HuH-7 (cell line): ENCODE measurements at regions not wholly inside any gene's neighbourhood (a gene's known extent, or its start where the extent isn't known, plus 50 kb on each side); places are given as distances from the start of the nearest gene placed in this dataset.
A peak's percentile ranks its signal among the peaks of the same experiment; 100 is the strongest.
"Not testable (repeated sequence)": the region's sequence is repeated elsewhere in the genome, so short reads cannot be mapped to it uniquely, and the experiment has no call there.

Experiments
- DNase-seq: peaks from one replicate; pipeline ENCODE4 v3.0.0; 2011; ENCODE audit warnings: low spot score

DNA sequence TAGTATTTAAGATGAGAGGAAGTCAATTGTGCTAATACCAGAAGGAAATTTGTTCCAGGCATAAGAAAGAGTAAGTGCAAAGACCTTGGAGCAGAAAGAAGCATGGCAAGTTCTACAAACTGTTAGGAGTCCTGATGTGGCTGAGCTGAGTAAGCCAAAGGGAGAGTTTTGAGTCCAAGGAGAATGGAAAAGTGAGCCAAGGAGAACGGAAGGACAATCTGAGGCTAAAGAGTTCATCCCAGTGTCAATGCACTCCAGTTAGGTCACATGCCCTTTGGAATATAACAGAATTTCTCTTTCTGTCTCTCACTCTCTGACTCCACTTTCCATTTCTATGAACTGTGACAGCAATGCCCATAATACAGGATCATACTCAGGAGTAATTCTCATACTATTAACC is 224.7 kb downstream of the CAAP1 start:
- DNase-seq: no peak

DNA sequence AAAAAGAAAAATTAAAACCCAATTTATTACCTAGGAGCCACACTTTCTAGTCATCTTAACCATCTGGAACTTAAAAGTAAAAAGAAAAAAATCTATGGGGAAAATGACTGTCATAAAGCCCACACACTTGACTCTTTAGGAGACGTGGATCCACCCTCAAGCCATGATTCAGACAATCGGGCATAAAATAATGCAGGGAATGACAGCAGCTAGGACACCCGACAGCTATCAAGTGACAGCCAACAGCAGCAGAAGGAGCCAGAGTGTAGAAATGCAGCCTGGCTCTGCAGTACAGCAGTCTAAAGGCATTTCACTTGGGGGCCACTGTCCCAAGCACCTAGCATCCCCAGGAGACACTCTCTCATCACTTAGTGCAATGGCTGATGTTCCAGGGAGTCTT is 226.9 kb downstream of the CAAP1 start:
- no peak for DNase-seq

DNA sequence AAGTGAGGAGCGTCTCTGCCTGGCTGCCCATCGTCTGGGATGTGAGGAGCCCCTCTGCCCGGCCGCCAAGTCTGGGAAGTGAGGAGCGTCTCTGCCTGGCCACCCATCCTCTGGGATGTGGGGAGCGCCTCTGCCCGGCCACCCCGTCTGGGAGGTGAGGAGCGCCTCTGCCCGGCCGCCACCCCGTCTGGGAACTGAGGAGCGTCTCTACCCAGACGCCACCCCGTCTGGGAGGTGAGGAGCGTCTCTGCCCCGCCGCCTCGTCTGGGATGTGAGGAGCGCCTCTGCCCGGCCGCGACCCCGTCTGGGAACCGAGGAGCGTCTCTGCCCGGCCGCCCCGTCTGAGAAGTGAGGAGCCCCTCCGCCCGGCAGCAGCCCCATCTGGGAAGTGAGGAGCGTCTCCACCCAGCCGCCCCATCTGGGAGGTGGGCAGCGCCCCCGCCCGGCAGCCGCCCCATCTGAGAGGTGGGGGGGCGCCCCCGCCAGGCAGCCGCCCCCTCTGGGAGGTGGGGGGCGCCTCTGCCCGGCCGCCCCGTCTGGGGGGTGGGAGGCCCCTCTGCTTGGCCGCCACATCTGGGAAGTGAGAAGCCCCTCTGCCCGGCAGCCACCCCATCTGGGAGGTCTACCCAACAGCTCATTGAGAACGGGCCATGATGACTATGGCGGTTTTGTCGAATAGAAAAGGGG is 228.4 kb downstream of the CAAP1 start:
- DNase-seq: not testable (repeated sequence)

DNA sequence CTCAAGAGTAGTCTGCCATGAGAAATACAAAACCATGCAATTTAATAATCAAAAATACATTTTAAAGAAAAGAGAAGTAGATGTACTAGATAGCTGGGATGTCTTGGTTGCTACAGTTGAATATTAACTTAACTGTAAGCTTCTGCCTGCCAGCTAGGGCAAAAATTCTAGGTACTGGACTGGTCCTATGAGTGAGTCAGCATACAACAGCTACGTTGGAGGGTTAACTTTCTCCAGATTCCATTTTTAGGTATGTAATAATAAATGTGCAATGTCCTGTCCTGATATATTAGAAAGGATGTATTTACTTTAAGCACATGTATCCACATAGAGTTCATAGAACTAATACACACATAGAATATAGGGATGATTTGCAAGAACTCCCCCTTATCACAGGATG is 230.1 kb downstream of the CAAP1 start:
- DNase-seq: no peak

DNA sequence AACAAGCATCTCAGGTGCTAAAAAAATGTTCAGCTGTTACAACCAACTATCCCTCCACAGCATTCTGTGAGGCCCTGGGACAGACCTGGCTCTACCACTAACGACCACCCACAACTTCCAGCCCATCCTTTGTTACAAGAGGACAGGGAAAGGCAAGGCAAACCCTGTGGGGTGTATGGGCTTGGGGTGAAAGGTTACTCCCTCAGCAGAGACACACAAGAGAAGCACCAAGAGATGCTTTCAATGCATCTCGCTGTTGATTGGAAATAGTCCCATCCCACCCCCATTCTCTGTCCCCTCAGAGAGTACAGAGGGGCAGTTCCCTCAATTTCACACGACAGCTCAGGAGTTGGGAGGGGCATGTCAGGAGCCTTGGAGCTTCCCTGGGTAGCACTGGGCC is 234.1 kb downstream of the CAAP1 start:
- no peak for DNase-seq

DNA sequence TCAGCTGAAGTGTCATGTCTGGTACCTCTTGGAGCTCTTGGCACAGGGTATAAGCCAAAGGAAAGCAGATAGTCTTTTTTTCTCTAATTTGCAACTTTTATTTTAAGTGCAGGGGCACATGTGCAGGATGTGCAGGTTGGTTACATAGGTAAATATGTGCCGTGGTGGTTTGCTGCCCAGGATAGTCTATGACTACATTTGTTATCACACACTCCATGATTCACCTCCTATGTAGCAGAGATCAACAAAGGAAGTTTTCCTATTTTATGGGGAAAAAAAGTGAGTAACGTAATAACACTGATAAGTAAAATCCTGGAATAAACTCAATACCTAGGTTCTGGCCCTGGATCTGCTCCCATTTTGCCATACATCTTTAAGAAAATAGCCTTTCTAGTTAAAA is 234.6 kb downstream of the CAAP1 start:
- no peak for DNase-seq

DNA sequence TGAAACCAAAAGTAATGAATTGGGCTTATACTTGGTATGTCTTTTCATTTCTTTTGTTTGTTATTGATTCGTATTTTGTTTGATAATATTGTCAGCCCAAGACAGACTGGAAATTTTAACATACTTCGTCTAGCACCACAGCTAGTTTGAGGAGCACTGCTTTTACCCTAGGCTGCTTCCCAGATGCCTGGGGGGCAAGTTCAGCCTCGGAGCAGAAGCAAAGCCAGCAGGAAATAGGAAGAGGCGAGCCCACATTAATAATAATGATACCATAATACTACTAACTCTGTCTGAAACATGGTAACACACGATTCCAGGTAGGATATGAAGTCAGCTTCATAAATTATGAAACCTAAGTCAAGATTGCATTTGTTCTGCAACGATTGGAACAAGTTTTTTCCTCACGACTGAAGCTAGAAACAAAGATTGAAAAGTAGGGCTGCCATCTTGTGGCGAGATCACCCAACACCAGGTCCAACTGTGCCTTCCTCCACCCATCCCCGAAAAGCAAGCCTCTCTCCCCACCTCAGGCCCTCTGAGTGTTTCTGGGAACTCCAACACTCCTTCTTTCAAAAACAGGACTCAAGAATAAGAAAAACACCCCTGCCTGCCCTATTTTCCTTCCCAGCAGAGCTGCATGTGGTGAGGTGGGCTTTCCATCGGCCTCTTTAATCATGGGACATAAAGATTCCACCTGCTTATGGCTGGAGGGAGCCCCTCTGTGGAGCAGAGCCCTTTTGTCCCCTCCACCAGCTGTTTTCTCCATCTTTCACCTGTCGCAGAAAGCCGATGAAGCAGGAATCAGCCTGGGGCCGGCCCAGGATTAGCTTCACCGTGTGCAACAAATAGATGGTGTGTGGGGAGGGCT is 236.4 kb downstream of the CAAP1 start:
- DNase-seq: peak; percentile 43

DNA sequence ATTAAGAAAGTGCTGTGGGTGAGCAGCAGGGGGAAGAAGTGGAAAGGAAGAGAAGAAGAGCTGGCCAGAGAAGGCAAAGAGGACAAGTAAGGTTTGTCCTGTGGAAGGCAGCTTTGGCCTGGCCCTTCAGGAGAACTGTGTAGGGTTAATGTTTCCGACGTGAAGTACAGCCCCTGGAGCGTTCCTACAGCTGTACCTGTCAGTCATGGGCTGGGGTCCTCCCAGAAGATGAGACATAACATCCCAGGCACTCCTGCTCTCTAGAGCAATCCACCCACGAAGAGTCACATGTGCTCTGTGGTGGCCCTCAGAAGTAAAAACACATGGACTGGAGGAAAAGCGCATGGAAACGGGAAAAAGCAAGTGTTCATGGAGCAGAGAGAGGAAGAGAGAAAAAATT is 237.4 kb downstream of the CAAP1 start:
- no peak for DNase-seq

DNA sequence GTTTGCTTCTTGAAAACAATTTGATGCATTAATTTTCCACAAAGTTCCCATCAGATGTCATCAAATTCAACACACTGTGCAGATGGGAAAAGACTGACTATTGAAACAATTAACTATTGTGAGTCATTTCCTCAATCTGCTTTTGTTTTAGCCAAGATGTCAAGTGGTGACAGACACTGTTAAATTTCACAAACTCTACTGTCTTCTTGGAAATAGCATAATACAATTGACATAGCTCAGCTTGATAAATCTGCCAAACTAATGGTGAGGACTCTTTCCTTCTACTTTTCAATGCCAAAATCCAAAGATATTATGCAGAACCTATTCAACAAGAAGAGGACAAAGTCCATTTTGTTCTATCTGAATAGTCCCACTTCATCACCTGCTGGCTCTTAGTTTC is 242.3 kb downstream of the CAAP1 start:
- no peak for DNase-seq

DNA sequence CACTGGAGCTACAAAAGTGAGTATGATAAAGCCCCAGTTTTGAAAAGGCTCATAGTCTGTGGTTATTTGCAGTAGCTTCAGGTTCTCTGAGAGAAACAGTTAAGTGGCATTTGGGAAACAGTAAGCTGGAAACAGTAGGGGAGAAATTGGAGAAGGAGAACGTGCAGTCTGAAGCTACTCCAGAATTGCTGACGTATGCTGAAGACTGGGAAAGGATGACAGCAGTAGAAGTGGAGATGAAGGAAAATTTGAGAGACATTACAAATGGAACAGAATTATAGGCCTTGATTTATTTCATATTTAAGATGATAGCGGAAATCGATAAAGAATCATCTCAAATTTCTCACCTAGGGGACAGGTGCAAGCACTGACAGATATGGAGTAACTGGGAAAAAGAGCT is 248.8 kb downstream of the CAAP1 start:
- DNase-seq: no peak

DNA sequence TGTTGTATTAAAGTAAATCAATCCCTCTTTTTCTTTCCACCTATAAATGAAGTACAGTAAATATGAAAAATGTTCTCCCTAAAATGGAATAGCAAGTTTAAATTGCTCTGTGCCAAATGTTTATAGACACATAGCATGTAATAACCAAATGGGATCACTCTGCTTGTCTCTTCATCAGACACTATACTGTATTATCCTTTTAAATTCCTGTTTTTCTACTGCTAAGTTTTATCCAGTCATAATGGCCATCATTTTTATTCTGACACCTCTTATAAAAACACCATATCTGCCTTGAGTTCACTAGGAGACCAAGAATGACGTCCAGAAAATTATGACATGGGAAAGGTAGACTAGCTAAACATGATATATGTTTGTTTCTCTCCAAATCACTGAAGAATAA is 252.8 kb downstream of the CAAP1 start:
- DNase-seq: no peak

DNA sequence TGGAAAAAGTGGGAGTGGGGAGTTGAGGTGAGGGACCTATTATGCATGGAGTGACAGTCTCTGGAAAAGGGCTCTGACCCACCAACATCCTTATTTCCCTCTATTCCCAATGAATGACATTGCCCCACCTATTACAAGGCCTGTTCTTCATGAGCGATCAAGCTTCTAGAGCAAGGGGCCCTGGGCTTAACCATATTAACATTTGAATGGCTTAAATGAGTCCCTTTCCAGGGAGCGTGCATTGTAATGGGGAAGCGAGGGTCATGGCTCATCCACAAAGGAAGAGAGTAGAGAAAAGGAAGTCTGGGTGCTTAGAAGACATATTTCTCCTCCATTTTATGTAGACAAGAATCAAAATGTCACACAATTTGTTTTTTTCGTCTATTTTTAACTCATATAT is 255.5 kb downstream of the CAAP1 start:
- no peak for DNase-seq

DNA sequence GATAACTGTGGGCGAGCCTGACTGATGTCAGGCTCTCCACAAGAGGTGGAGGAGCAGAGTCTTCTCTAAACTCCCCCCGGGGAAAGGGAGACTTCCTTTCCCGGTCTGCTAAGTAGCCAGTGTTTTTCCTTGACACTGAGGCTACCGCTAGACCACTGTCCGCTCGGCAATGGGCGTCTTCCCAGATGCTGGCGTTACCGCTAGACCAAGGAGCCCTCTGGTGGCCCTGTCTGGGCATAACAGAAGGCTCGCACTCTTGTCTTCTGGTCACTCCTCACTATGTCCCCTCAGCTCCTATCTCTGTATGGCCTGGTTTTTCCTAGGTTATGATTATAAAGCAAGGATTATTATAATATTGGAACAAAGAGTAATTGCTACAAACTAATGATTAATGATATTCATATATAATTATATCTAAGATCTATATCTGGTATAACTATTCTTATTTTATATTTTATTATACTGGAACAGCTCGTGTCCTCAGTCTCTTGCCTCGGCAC is 278.7 kb downstream of the CAAP1 start:
- DNase-seq: not testable (repeated sequence)

DNA sequence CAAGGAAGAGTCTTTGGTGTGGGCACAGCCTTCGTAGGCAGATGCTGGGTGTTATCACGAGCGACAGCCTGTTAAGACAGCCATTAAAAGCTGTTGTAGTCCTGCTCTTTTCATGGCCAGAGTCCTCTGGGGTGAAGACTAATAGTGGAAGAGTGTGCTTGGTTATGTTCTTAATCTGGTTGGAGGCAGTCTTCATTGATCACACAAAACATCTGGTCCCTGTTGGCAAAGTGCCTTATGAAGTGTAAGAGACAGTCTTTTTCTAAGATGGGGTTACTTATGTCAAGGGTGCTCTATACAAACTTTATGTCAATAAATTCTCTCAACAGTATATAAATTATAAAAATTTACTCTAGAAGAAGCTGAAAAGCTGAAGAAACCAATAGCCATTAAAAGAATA is 280.4 kb downstream of the CAAP1 start:
- DNase-seq: no peak

DNA sequence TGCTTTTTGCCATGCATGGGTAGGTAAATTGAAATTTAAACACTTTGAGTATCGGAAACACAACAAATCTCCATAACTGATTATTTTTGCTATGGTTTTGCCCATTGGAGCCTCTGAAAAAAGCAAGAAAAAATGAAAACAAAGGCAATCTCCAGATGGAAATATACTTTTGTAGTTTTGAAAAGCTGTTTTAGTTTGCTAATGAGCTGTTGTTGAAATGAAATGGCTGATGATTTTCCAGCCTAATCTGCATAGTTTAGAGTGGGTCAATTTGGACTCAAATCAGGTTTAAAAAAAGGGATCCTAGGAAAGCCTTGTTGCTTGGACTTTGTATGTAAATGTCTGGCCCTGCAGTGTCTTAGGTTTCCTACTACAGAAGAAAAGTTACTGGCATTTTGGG is 285.8 kb downstream of the CAAP1 start:
- no peak for DNase-seq

DNA sequence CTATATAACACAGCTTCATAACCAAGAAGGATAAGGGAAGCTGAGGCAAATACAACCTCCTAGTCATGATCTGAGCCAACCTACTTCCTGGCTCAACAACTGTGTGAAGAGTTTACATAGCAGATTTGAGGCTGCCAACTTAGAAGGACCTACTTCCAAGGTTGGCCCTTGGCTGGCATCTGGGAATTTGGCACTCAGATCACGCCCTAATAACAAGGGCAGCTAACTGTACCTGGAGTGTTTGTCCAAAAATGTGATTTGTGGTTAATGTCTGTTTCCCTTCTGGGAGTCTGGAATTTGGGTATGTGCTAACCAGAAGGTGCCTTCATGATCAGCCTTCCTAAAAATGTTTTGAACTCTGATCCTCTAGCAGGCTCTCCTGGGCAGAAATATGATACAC is 287.2 kb downstream of the CAAP1 start:
- no peak for DNase-seq

DNA sequence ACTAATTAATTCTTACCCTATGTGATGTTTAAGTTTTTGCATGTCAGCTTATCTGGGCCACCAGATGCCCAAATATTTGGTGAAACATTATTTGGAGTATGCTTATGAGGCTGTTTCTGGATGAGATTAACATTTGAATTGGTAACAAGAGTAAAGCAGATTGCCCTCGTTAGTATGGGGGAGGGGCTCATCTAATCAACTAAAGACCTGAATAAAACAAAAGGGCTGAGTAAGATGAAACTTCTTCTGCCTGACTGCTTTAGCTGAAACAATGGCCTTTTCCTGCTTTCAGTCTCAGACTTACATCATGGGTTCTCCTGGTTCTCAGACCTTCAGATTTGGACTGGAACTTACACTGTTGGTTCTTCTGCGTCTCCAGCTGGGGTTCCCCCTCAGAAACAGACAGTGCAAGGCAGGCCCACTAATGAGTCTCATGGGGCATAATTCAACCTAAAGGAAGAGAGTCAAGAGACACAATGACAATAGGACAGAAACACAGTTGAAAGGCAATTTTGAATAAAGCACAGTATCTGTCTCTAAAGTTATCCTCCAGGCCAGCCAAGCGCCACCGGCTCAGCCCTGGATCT is 288.4 kb downstream of the CAAP1 start:
- DNase-seq: no peak

DNA sequence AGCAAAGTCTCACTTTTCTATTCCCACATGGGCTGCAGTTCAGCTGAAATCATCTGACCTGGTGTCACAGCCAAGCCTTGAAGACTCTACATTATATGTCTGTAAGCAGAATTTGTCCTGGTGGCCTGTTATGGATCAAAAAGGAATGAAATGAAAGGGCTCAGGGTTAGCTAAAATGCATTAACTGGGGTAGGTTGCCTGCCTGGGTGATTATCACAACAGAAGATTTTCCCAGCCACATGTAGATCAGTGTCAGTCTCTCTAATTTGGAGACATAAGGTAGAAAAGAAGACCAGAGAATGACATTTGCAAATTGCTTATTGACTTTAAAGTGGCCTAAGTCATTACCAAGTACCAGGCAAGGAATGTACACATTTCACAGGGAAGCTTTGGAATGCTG is 289.0 kb downstream of the CAAP1 start:
- DNase-seq: no peak

DNA sequence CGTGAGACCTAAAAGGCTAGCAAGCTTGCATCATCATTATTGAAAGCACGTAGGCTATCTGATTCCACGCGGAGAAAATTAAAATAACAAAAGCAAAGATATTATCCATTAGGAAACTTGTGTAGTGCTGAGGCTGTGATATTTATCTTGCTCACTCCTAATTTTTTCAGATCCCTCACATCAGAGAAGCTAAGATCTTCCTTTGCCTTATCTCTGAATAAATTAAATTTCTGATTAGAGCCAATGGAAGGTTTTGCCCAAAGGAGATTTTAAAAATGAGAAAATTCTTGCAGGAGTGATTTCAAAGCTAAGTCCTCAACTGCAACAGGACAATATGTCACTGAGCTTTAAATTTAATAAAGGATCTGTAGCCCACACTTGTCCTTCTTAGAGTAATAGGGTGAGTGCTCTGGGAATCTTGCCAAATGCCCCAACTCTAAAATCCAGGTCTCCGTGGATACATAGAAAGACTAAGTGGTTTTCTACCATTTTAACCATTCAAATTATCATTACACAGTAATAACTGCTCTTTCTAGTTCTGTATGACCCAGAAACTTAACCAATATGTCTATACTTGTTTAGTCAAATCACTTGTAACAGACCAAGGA is 295.0 kb downstream of the CAAP1 start:
- no peak for DNase-seq

DNA sequence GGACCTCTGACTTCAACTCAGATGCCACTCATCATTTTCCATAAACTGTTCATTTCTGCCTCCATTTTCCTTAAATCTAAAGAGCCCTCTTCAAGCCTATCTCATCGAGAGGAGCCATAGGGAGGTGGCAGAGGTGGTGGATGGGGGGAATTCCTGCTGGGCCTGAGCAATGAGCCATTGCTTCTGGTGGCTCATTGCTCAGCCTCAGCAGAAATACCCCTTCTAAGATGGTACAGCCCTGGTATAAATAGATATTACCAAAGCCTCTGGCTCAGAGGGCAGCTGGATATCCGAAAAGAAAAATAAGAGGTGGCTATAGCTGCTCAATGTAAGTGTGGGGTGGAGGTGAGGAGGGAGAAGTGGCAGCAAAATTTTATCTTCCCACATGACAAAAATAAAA is 313.5 kb downstream of the CAAP1 start:
- no peak for DNase-seq

DNA sequence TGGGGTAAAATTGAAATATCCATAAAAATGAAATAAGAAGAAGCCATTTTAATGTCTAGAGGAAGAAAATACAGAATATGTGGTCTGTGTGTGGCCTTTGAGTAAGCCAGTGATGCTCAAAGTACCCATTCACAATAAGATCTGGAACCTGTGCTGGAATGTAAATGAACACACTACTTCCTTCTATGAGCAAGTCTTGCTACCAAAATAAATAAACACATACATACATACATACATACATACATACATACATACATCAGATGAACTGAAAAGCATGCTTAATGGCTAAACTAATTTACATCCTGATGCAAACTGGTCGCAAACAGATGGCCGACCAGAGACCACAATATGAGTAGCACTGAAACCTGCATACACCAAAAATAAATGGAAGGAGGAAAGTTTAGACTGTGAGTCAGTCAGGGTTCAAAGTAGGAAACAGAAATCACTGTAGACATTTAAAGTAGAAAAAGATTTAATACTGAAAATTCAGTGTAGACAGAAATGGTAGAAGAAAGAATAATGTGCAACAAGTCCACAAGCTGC is 317.6 kb downstream of the CAAP1 start:
- DNase-seq: no peak

DNA sequence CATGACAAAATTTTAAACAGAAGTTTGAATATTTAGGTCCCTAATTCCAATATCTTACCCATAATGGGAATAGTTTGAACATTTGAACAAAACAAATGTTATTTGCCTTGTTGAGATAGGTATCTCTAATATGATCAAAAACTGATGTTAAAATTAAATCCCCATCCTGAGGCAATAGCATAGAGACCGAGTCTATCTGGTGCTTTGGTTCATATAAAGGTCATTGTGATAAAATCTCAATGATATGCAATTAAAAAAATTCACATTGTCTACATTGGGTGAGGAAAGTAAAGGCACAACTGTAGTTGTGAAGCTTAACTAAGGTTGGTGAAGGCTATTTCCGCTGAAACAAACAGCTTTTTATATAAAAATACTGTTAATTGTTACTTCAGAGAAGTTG is 318.3 kb downstream of the CAAP1 start:
- DNase-seq: no peak
